Motor neuron (in vitro differentiated cells): ENCODE measurements at regions not wholly inside any gene's neighbourhood (a gene's known extent, or its start where the extent isn't known, plus 50 kb on each side); places are given as distances from the start of the nearest gene placed in this dataset.
A peak's percentile ranks its signal among the peaks of the same experiment; 100 is the strongest.

Experiments
- ATAC-seq, 8 experiments: fragments of 200-7000 bp; cut with Tn5 transposase; replicated peaks in 6 of 8; 2 replicates each; pipeline ENCODE4 v1.8.0; 2021; ENCODE audit warnings: mild to moderate bottlenecking in 8 of 8, moderate library complexity in 8 of 8
- H3K27ac ChIP-seq, 2 donors: fragments of 250-450 bp; sonication (Bioruptor Pico); 2 replicates each; pipeline ENCODE4 v1.9.0; 2021; ENCODE audit warnings: antibody characterized with exemption in 2 of 2, mild to moderate bottlenecking in 2 of 2, moderate library complexity in 1 of 2
- H3K4me1 ChIP-seq, 2 donors: fragments of 250-450 bp; sonication (Bioruptor Pico); replicated peaks in 1 of 2; 2 replicates each; pipeline ENCODE4 v1.6.1; 2021; ENCODE audit warnings: antibody characterized with exemption in 2 of 2, mild to moderate bottlenecking in 2 of 2, moderate library complexity in 1 of 2
- H3K4me3 ChIP-seq, 5 donors: fragments of 250-450 bp; sonication (Bioruptor Pico); 2 replicates each; pipeline ENCODE4 v1.9.0; 2021; ENCODE audit warnings: antibody characterized with exemption in 5 of 5, mild to moderate bottlenecking in 5 of 5, moderate library complexity in 4 of 5
- WGBS, 10 experiments: fragments of 450-650 bp; shearing (Covaris generic); methylation state at CpG; one replicate each; pipeline ENCODE4 v1.0.0; 2022; 5-methylcytosine and 5-hydroxymethylcytosine counted together
- in situ Hi-C, 9 experiments: fragments of 400-800 bp; cut with MboI; loops; one replicate each; pipeline ENCODE4 v1.15.0; 2021; ENCODE audit warnings: low sequenced_read_pairs in 9 of 9, low pct_unique_long_range_greater_than_20kb in 2 of 9; ENCODE audit not compliant: unreplicated experiment in 9 of 9

DNA sequence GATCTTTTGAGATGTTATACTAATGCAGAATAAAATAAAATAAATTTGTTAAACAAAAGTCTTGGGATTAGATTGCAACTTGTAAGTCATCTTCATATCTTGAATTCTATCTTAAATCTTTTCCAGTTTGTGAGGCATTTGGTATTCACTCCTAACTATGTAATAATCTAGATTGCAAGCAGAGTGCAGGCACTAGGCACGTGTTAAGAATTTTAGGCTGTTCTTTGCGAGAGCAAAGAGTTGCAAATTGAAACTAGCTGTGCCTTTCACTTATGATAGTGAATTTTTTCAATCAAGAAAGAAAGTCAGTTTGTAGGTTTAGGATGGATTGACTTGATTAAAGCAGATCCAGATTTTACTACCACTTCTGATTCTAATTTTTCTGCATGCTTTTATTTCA, 264.1 kb upstream of the SPRY2 start:
- no peak overlapping the region for H3K27ac ChIP-seq
- no peak overlapping the region for H3K4me3 ChIP-seq
- no peak for ATAC-seq
- WGBS, 10 experiments: 0 to 85% (median 72%) methylated on average over 1 to 2 of the region's 2 CpGs
- in situ Hi-C loops: no loop called here
- no peaks in the 10 kb centered on the region for H3K4me1 ChIP-seq

GRCh38 chr13:80604098-80604497, 263.2 kb upstream of the SPRY2 start:
- Histone ChIP-seq H3K27ac (no peak overlapping the region), H3K4me3 (no peak overlapping the region), H3K4me1 (no peaks in the 10 kb centered on the region)
- in situ Hi-C loops: no loop called here
- no peak for ATAC-seq
- WGBS, 10 experiments: 0 to 100% (median 76%) methylated on average over 1 to 3 of the region's 3 CpGs

DNA sequence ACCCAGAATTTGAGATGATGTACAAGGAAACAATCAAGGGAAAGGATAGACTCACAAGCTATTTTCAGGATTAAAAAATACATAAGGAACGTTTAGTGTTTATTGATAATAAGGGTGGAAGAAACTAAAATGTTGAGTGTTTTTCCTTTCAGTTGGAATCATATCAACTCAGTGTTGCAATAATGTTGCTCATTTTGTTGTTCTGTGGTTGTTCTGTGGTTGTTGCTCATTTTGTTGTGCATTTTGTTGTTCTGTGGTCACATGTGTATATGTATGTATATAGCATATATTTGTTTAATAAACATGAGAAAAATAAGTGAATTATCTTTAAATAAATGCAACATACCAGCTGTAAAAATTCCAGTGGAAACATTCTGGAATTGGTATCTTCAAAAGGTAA, 262.4 kb upstream of the SPRY2 start:
- in situ Hi-C loops: no loop called here
- 0 to 100% (median 35%) methylated on average over 1 of the region's 1 CpG; no CpG with 5 or more reads in 2 of the 10 experiments for WGBS, 10 experiments
- no peak overlapping the region for H3K27ac ChIP-seq
- no peak for ATAC-seq
- no peaks in the 10 kb centered on the region for H3K4me1 ChIP-seq
- H3K4me3 ChIP-seq: no peak overlapping the region

- Histone ChIP-seq H3K27ac (no peak overlapping the region), H3K4me3 (no peak overlapping the region), H3K4me1 (no peaks in the 10 kb centered on the region)
- no peak for ATAC-seq
- in situ Hi-C loops: no loop called here
These were observed 258.8 kb upstream of the SPRY2 start for GRCh38 chr13:80599765-80600164.

DNA sequence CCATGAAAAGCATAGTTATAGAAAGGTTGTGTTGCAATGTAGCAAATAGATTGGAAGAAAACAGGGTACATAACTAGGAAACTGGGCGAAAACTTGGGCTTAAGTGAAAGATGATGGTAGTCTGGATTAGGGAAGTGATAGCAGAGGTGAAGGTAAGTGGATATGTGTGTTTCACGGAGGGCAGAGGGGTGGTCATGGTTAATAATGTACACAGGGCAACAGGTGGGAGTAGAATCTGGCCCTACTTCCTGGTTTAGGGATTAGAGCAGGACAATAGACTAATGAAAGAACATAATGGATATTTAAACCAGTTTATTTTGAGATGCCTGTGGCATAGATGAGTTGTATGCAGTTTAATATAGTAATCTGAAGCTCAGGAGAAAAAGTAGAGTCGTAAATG, 257.3 kb upstream of the SPRY2 start:
- WGBS, 10 experiments: 24 to 100% (median 86%) methylated on average over 1 to 3 of the region's 3 CpGs
- in situ Hi-C loops: no loop called here
- Histone ChIP-seq H3K4me3 (no peak overlapping the region), H3K27ac (no peak overlapping the region), H3K4me1 (no peaks in the 10 kb centered on the region)
- no peak for ATAC-seq

DNA sequence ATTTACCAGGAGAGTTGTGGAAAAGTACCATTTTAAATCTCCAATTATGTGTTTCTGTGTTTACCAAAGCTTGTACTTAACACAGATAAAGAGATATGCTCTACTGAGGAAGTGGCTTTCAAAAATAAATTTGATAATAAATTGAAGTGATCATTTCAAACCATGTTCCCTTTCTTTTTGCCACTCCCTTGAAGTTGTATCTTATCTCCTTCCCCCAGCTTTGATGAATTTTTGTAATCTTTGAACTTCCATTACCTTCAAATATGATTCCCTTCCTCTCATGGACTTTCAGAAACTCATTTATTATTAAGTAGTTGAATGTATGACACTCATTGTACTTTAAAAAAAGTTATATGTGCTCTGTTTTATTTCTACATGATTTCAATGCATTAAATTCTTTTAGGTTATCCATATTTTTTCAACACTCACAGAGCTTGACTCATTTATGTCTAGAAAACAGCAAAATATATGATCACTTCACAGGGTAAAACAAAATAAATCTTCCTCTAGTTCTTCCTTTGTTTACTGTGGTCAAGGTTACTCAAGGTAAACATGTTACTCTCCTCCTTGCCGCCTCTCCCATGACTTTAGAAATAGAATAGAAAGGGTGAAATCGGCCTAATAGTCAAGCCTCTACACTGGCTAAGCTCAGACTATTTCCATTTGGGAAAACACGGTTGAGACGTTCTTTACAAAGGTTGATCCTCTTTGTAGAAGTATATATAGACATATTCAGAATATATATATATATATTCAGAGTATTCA, 251.2 kb upstream of the SPRY2 start:
- in situ Hi-C loops: no loop called here
- WGBS, 10 experiments: 27 to 100% (median 74%) methylated on average over 1 to 4 of the region's 4 CpGs; no CpG with 5 or more reads in 1 of the 10 experiments
- peak in 1 of 8 experiments; percentile 97 for ATAC-seq

GRCh38 chr13:80590551-80590950, 249.6 kb upstream of the SPRY2 start:
- no peak overlapping the region for H3K27ac ChIP-seq
- 0 to 96% (median 75%) methylated on average over 2 to 3 of the region's 3 CpGs; no CpG with 5 or more reads in 3 of the 10 experiments for WGBS, 10 experiments
- in situ Hi-C loops: no loop called here
- no peaks in the 10 kb centered on the region for H3K4me1 ChIP-seq
- no peak for ATAC-seq
- no peak overlapping the region for H3K4me3 ChIP-seq

More for the DNA sequence above, 251.2 kb upstream of the SPRY2 start:
- H3K4me3 ChIP-seq: no peak overlapping the region
- H3K27ac ChIP-seq: no peak overlapping the region
- no peaks in the 10 kb centered on the region for H3K4me1 ChIP-seq

- Histone ChIP-seq H3K27ac (no peak overlapping the region), H3K4me3 (no peak overlapping the region)
- ATAC-seq: peak in 2 of 8 experiments; percentile 14 to 17
These were observed 245.4 kb upstream of the SPRY2 start for GRCh38 chr13:80586356-80586755.

DNA sequence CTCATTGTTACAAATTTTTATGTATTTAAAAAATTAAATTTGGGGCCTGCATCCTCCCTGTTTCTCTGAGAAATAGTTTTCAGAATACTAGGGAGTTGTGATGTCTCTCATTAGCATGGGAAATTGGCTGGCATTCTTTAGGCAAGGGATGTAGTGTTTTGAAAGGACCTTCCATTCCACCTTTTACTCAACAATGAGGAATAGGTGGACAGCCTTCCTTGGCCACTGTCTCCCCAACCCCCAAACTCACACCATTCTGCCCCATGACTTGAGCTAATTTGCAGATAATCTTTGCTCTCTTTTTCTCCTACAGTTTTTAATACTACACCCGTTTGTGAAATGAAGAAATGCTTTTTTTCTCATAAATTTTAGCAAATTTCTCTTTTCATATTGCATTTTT, 244.6 kb upstream of the SPRY2 start:
- Histone ChIP-seq H3K4me1 (peaks cover 0 to 8% of the 10 kb centered on the region in 2 donors), H3K4me3 (no peak overlapping the region), H3K27ac (no peak overlapping the region)
- WGBS, 10 experiments: 0 to 91% (median 60%) methylated on average over 1 of the region's 1 CpG; no CpG with 5 or more reads in 3 of the 10 experiments
- in situ Hi-C loops: no loop called here
- ATAC-seq: no peak

More at GRCh38 chr13:80586356-80586755, 245.4 kb upstream of the SPRY2 start:
- in situ Hi-C loops: no loop called here
- peaks cover 0 to 8% of the 10 kb centered on the region in 2 donors for H3K4me1 ChIP-seq
- 0 to 100% (median 51%) methylated on average over 1 to 2 of the region's 2 CpGs for WGBS, 10 experiments

DNA sequence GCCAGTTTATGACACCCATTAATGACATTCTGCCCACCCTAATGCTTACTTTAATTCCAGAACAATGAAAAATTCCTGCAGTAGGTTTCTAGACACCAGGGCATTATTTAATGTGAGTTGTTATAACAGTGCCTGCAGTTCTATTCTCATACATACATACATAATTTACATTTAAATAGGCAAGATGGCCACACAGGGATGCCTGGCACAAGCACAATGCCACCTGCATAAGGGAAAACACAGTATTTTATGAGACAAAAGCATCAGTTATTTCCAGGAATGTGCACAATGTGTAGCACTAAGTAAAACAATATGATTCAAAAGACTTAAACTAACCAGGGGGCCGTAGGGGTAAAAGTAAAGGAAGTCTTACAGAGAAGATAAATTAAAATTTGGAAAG, 243.9 kb upstream of the SPRY2 start:
- Histone ChIP-seq H3K4me3 (no peak overlapping the region), H3K4me1 (peaks cover 0 to 8% of the 10 kb centered on the region in 2 donors), H3K27ac (no peak overlapping the region)
- WGBS, 10 experiments: 25 to 86% (median 33%) methylated on average over 1 of the region's 1 CpG; no CpG with 5 or more reads in 1 of the 10 experiments
- peak in 4 of 8 experiments; percentile 19 to 49 (median 36) for ATAC-seq
- in situ Hi-C loops: no loop called here

- Histone ChIP-seq H3K4me3 (no peak overlapping the region), H3K27ac (no peak overlapping the region), H3K4me1 (peaks cover 0 to 8% of the 10 kb centered on the region in 2 donors)
- in situ Hi-C loops: no loop called here
- no peak for ATAC-seq
These were observed 243.4 kb upstream of the SPRY2 start for GRCh38 chr13:80584306-80584705.

- ATAC-seq: peak in 7 of 8 experiments; percentile 52 to 96 (median 76)
- WGBS, 10 experiments: 46 to 100% (median 77%) methylated on average over 1 to 5 of the region's 10 CpGs; no CpG with 5 or more reads in 4 of the 10 experiments
- Histone ChIP-seq H3K4me1 (peaks cover 0 to 3% of the 10 kb centered on the region in 2 donors), H3K4me3 (no peak overlapping the region), H3K27ac (peak overlapping the region in 1 of 2 donors; percentile 56)
- in situ Hi-C loops: no loop called here
These were observed 237.2 kb upstream of the SPRY2 start for GRCh38 chr13:80577926-80578670.

DNA sequence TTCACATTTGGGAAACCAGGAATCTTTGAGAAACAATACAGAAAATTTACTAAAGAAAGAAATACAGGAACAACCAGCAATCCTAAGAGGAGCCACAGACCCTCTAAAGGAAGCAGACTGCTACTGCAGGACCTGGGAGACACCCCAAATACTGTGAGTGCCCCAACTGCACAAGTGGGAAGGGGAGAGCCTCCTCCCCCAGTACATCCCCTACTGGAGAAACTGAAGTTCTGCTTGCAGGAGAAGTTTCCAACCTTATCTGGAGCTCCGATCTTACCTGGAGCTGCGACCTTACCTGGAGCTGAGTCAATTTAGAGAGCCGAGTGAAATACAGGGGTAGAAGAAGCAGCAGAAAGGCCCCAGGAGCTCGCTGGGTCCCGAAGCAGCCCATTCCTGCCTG, 236.4 kb upstream of the SPRY2 start:
- in situ Hi-C loops: no loop called here
- peak overlapping the region in 1 of 2 donors; percentile 56 for H3K27ac ChIP-seq
- WGBS, 10 experiments: 0 to 83% (median 67%) methylated on average over 1 to 3 of the region's 5 CpGs; no CpG with 5 or more reads in 4 of the 10 experiments
- H3K4me3 ChIP-seq: no peak overlapping the region
- H3K4me1 ChIP-seq: peaks cover 0 to 8% of the 10 kb centered on the region in 2 donors
- no peak for ATAC-seq
